ENCODE measurements at regions not wholly inside any gene's neighbourhood (a gene's known extent, or its start where the extent isn't known, plus 50 kb on each side); places are given as distances from the start of the nearest gene placed in this dataset.

DNA sequence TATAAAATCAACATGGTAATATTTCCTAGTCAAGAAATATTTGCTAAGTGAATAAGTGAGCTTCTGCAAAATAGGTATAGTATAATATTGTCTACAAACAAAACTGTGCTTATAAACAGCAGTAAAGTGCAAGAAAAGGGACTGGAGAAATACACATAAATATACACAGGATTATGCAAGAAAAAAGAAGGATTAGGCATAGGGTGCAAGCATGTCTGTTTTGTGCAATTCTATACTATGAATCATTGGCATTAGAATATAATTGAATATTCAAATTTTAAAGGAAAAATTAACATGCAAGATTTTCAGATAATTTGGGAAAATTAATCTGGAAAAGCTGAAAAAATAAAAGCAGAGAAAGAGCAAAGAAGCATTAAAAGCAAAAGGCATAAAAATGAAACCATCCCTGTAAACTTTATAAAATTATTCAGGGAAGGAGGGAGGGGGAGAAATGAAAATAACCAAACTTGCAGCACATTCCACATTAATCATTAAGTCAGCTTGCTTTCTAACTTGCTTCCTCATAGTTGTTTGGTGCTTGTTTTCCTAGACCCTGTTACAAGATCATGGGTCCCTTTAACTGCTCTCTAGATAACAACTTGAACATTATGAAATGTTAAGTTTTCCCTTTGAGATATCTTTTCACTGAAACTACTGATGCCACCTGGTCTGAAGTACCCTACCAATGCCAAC, 147.4 kb upstream of the STAC start:
- TF ChIP-seq, protein P1, sequence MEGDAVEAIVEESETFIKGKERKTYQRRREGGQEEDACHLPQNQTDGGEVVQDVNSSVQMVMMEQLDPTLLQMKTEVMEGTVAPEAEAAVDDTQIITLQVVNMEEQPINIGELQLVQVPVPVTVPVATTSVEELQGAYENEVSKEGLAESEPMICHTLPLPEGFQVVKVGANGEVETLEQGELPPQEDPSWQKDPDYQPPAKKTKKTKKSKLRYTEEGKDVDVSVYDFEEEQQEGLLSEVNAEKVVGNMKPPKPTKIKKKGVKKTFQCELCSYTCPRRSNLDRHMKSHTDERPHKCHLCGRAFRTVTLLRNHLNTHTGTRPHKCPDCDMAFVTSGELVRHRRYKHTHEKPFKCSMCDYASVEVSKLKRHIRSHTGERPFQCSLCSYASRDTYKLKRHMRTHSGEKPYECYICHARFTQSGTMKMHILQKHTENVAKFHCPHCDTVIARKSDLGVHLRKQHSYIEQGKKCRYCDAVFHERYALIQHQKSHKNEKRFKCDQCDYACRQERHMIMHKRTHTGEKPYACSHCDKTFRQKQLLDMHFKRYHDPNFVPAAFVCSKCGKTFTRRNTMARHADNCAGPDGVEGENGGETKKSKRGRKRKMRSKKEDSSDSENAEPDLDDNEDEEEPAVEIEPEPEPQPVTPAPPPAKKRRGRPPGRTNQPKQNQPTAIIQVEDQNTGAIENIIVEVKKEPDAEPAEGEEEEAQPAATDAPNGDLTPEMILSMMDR (IDR thresholded peaks at IDR 0.05) = no peak
- no peak for TF ChIP-seq EP300 (IDR thresholded peaks at IDR 0.05)
- no peak for TF ChIP-seq POLR2A (IDR thresholded peaks at IDR 0.05)
- TF ChIP-seq POLR2AphosphoS5 (IDR thresholded peaks at IDR 0.05) = no peak

All from upper lobe of left lung (tissue), 4 donors.